Spleen (tissue), 11 donors: ENCODE measurements at regions not wholly inside any gene's neighbourhood (a gene's known extent, or its start where the extent isn't known, plus 50 kb on each side); places are given as distances from the start of the nearest gene placed in this dataset.

ENCODE experiments used
- DNase-seq: peaks from one replicate; pipeline ENCODE4 v3.0.0-alpha.2; 2020
- H3K27ac ChIP-seq, 8 donors: fragments of 200-600 bp; sonication (generic) in 7 of 8; 1 replicate in 4 of 8; 2 replicates in 4 of 8; pipeline versions ENCODE4 v1.5.0 to v1.8.0; 2016 to 2021; ENCODE audit warnings: inconsistent platforms in 4 of 8, mild to moderate bottlenecking in 4 of 8, moderate library complexity in 1 of 8
- H3K27me3 ChIP-seq, 7 donors: fragments of 200-600 bp; sonication (generic) in 6 of 7; replicated peaks in 1 of 7; 1 replicate in 4 of 7; 2 replicates in 3 of 7; pipeline versions ENCODE4 v1.5.0 to v1.8.0; 2016 to 2021; ENCODE audit warnings: inconsistent platforms in 3 of 7, mild to moderate bottlenecking in 1 of 7
- H3K36me3 ChIP-seq, 6 donors: fragments of 200-600 bp; sonication (generic) in 5 of 6; 1 replicate in 4 of 6; 2 replicates in 2 of 6; pipeline versions ENCODE4 v1.5.0 to v1.8.0; 2016 to 2021; ENCODE audit warnings: inconsistent platforms in 2 of 6
- H3K4me1 ChIP-seq, 6 donors: fragments of 200-600 bp; sonication (generic) in 5 of 6; 1 replicate in 3 of 6; 2 replicates in 3 of 6; pipeline versions ENCODE4 v1.5.0 to v1.8.0; 2016 to 2021; ENCODE audit warnings: inconsistent platforms in 3 of 6
- H3K4me3 ChIP-seq, 8 donors: fragments of 200-600 bp; sonication (generic) in 7 of 8; 1 replicate in 4 of 8; 2 replicates in 4 of 8; pipeline versions ENCODE4 v1.5.0 to v1.8.0; 2016 to 2021; ENCODE audit warnings: inconsistent platforms in 4 of 8, mild to moderate bottlenecking in 4 of 8, moderate library complexity in 2 of 8
- H3K9me3 ChIP-seq, 8 donors: fragments of 200-600 bp; sonication (generic) in 7 of 8; 1 replicate in 4 of 8; 2 replicates in 4 of 8; pipeline versions ENCODE4 v1.5.0 to v1.8.0; 2016 to 2021; ENCODE audit warnings: inconsistent platforms in 4 of 8
- CTCF ChIP-seq, 11 experiments: fragments of 200-600 bp in 7 of 11; fragments of 450-650 bp in 4 of 11; sonication (generic) in 4 of 11; IDR thresholded peaks in 8 of 11; conservative IDR thresholded peaks in 3 of 11; 1 replicate in 7 of 11; 2 replicates in 4 of 11; pipeline versions ENCODE4 v1.4.0 to v1.8.0; 2016 to 2021; ENCODE audit warnings: antibody characterized with exemption in 11 of 11, inconsistent platforms in 4 of 11, mild to moderate bottlenecking in 1 of 11
- POLR2A ChIP-seq, 3 donors: fragments of 450-650 bp; IDR thresholded peaks; one replicate each; pipeline ENCODE4 v1.5.1; 2017; ENCODE audit warnings: antibody characterized with exemption in 3 of 3, mild to moderate bottlenecking in 1 of 3
- POLR2AphosphoS5 ChIP-seq, 3 donors: sonication (generic); formaldehyde crosslinking; IDR thresholded peaks; one replicate each; pipeline ENCODE4 v1.5.1; 2017; ENCODE audit warnings: antibody characterized with exemption in 3 of 3
- WGBS, 5 donors: extraction: QIAGEN DNeasy Blood & Tissue Kit in 3 of 5; methylation state at CpG; one replicate each; pipeline versions ENCODE4 v1.1.5 to v1.1.7; 2013 to 2018; 5-methylcytosine and 5-hydroxymethylcytosine counted together
- intact Hi-C: fragments of 100-400 bp; cut with DNase I; formaldehyde crosslinking; loops from one replicate; pipeline ENCODE4 v1.15.0; 2023; ENCODE audit warnings: low total_unique reads
- donor health status: healthy with polysubstance abuse.
- donor health status: DM: no; HTN: no; CAD: no; lungs with moderate emphysema.
- donor health status: DM: no; HTN: no; CAD: no.
- donor health status: Bipolar disorder and iron deficiency.
- donor health status: healthy.
- donor health status: DM: no; HTN: no; CAD: no.
- donor health status: DM: yes; HTN: yes; CAD: no.

GRCh38 chr2:117195381-117195780, 619.1 kb upstream of the DDX18 start:
- intact Hi-C loops, result no loop called here
- H3K4me3 ChIP-seq, result no peak overlapping the region
- no peaks in the 10 kb centered on the region for H3K36me3 ChIP-seq
- no peaks in the 10 kb centered on the region for H3K9me3 ChIP-seq
- WGBS, 5 donors, result 88 to 94% (median 90%) methylated on average over 4 of the region's 4 CpGs
- no peak overlapping the region for H3K27ac ChIP-seq
- TF ChIP-seq POLR2A (IDR thresholded peaks at IDR 0.05) (no peak), POLR2AphosphoS5 (IDR thresholded peaks at IDR 0.05) (no peak), CTCF (IDR thresholded peaks at IDR 0.05 in 8 of 11, conservative IDR thresholded peaks at IDR 0.05 in 3 of 11) (no peak)
- no peak for DNase-seq
- no peaks in the 10 kb centered on the region for H3K27me3 ChIP-seq
- H3K4me1 ChIP-seq, result no peaks in the 10 kb centered on the region

GRCh38 chr2:117199511-117199910, 615.0 kb upstream of the DDX18 start:
- Histone ChIP-seq H3K27ac (no peak overlapping the region), H3K27me3 (no peaks in the 10 kb centered on the region), H3K9me3 (peaks cover 0 to 6% (median 0%) of the 10 kb centered on the region in 8 donors), H3K4me3 (no peak overlapping the region), H3K4me1 (no peaks in the 10 kb centered on the region), H3K36me3 (no peaks in the 10 kb centered on the region)
- TF ChIP-seq POLR2A (IDR thresholded peaks at IDR 0.05) (no peak), POLR2AphosphoS5 (IDR thresholded peaks at IDR 0.05) (no peak), CTCF (IDR thresholded peaks at IDR 0.05 in 8 of 11, conservative IDR thresholded peaks at IDR 0.05 in 3 of 11) (no peak)
- 23 to 28% (median 26%) methylated on average over 4 of the region's 4 CpGs for WGBS, 5 donors
- intact Hi-C loops, result no loop called here
- DNase-seq, result no peak

GRCh38 chr2:117212562-117212961, 601.9 kb upstream of the DDX18 start:
- peaks cover 0 to 14% (median 0%) of the 10 kb centered on the region in 8 donors for H3K9me3 ChIP-seq
- no peaks in the 10 kb centered on the region for H3K4me1 ChIP-seq
- H3K36me3 ChIP-seq, result no peaks in the 10 kb centered on the region
- WGBS, 5 donors, result 70 to 88% (median 79%) methylated on average over 2 of the region's 2 CpGs
- H3K27ac ChIP-seq, result no peak overlapping the region
- TF ChIP-seq POLR2A (IDR thresholded peaks at IDR 0.05), result no peak
- TF ChIP-seq POLR2AphosphoS5 (IDR thresholded peaks at IDR 0.05), result no peak
- TF ChIP-seq CTCF (IDR thresholded peaks at IDR 0.05 in 8 of 11, conservative IDR thresholded peaks at IDR 0.05 in 3 of 11), result no peak
- no peaks in the 10 kb centered on the region for H3K27me3 ChIP-seq
- H3K4me3 ChIP-seq, result no peak overlapping the region
- intact Hi-C loops, result no loop called here
- no peak for DNase-seq

- no peak for DNase-seq
- Histone ChIP-seq H3K27me3 (no peaks in the 10 kb centered on the region), H3K27ac (no peak overlapping the region), H3K4me3 (no peak overlapping the region), H3K36me3 (no peaks in the 10 kb centered on the region), H3K9me3 (peaks cover 0 to 27% (median 0%) of the 10 kb centered on the region in 8 donors), H3K4me1 (no peaks in the 10 kb centered on the region)
- TF ChIP-seq CTCF (IDR thresholded peaks at IDR 0.05 in 8 of 11, conservative IDR thresholded peaks at IDR 0.05 in 3 of 11) (no peak), POLR2A (IDR thresholded peaks at IDR 0.05) (no peak), POLR2AphosphoS5 (IDR thresholded peaks at IDR 0.05) (no peak)
- whole genome bisulfite sequencing, 5 donors, result 92 to 97% (median 94%) methylated on average over 16 of the region's 16 CpGs
- intact Hi-C loops, result no loop called here
These were observed 597.3 kb upstream of the DDX18 start for GRCh38 chr2:117217145-117217544.
